ENCODE measurements at regions not wholly inside any gene's neighbourhood (a gene's known extent, or its start where the extent isn't known, plus 50 kb on each side); places are given as distances from the start of the nearest gene placed in this dataset.

- TF ChIP-seq POLR2A (IDR thresholded peaks at IDR 0.05) = no peak
- TF ChIP-seq, protein P1, sequence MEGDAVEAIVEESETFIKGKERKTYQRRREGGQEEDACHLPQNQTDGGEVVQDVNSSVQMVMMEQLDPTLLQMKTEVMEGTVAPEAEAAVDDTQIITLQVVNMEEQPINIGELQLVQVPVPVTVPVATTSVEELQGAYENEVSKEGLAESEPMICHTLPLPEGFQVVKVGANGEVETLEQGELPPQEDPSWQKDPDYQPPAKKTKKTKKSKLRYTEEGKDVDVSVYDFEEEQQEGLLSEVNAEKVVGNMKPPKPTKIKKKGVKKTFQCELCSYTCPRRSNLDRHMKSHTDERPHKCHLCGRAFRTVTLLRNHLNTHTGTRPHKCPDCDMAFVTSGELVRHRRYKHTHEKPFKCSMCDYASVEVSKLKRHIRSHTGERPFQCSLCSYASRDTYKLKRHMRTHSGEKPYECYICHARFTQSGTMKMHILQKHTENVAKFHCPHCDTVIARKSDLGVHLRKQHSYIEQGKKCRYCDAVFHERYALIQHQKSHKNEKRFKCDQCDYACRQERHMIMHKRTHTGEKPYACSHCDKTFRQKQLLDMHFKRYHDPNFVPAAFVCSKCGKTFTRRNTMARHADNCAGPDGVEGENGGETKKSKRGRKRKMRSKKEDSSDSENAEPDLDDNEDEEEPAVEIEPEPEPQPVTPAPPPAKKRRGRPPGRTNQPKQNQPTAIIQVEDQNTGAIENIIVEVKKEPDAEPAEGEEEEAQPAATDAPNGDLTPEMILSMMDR (IDR thresholded peaks at IDR 0.05) = no peak
Observed at GRCh38 chr13:104976986-104977385, 1558.5 kb downstream of the EFNB2 start.

Data from right lobe of liver (tissue), 4 donors.